GM19025 (cell line): ENCODE measurements at regions not wholly inside any gene's neighbourhood (a gene's known extent, or its start where the extent isn't known, plus 50 kb on each side); places are given as distances from the start of the nearest gene placed in this dataset.

ENCODE experiments used
- ATAC-seq: cut with Tn5 transposase; IDR thresholded peaks from one replicate; pipeline ENCODE4 v1.9.1; 2021; ENCODE audit warnings: mild to moderate bottlenecking, low read depth, moderate library complexity; ENCODE audit not compliant: unreplicated experiment

GRCh38 chr5:173736923-173737412 lies 120.5 kb upstream of the BOD1 start:
- ATAC-seq: peak; percentile 71

GRCh38 chr5:173739741-173740140 lies 123.3 kb upstream of the BOD1 start:
- ATAC-seq: no peak

- no peak for ATAC-seq
Measured at GRCh38 chr5:173740400-173740799, 124.0 kb upstream of the BOD1 start.

GRCh38 chr5:173741087-173741486 lies 124.6 kb upstream of the BOD1 start:
- ATAC-seq: no peak

- no peak for ATAC-seq
Measured at GRCh38 chr5:173741729-173742431, 125.4 kb upstream of the BOD1 start.

- ATAC-seq: peak; percentile 60
Measured at GRCh38 chr5:173742432-173742816, 126.0 kb upstream of the BOD1 start.

- ATAC-seq: peak; percentile 33
Measured at GRCh38 chr5:173743641-173744343, 127.3 kb upstream of the BOD1 start.

GRCh38 chr5:173744551-173744950 lies 128.1 kb upstream of the BOD1 start:
- no peak for ATAC-seq

GRCh38 chr5:173745123-173745522 lies 128.7 kb upstream of the BOD1 start:
- peak; percentile 40 for ATAC-seq

- no peak for ATAC-seq
Measured at GRCh38 chr5:173745557-173745956, 129.1 kb upstream of the BOD1 start.

GRCh38 chr5:173746047-173746646 lies 129.7 kb upstream of the BOD1 start:
- no peak for ATAC-seq

- no peak for ATAC-seq
Measured at GRCh38 chr5:173747876-173748275, 131.4 kb upstream of the BOD1 start.

- peak; percentile 64 for ATAC-seq
Measured at GRCh38 chr5:173750538-173751265, 134.3 kb upstream of the BOD1 start.

- ATAC-seq: peak; percentile 68
Measured at GRCh38 chr5:173751266-173751600, 134.8 kb upstream of the BOD1 start.

- no peak for ATAC-seq
Measured at GRCh38 chr5:173752653-173753052, 135.5 kb upstream of the CPEB4 start.

GRCh38 chr5:173753307-173754168 lies 134.6 kb upstream of the CPEB4 start:
- ATAC-seq: no peak

- ATAC-seq: no peak
Measured at GRCh38 chr5:173755319-173755718, 132.8 kb upstream of the CPEB4 start.

GRCh38 chr5:173757403-173758209 lies 130.5 kb upstream of the CPEB4 start:
- ATAC-seq: no peak

GRCh38 chr5:173758676-173759075 lies 129.5 kb upstream of the CPEB4 start:
- no peak for ATAC-seq
